SK-N-SH (cell line): ENCODE measurements at regions not wholly inside any gene's neighbourhood (a gene's known extent, or its start where the extent isn't known, plus 50 kb on each side); places are given as distances from the start of the nearest gene placed in this dataset.

Source experiments
- CTCF ChIP-seq: fragments of 200-600 bp; sonication (generic); IDR thresholded peaks from 2 replicates; pipeline ENCODE4 v1.6.1; 2017; ENCODE audit warnings: antibody characterized with exemption, mild to moderate bottlenecking, moderate library complexity
- ELF1 ChIP-seq: IDR thresholded peaks from 2 replicates; pipeline ENCODE4 v1.4.0; 2012
- EP300 ChIP-seq, 2 experiments: IDR thresholded peaks; 2 replicates each; pipeline versions ENCODE4 v1.4.0 to v1.6.1; 2012; ENCODE audit warnings: borderline replicate concordance in 1 of 2, low read depth in 1 of 2, low read length in 1 of 2
- EZH2phosphoT487 ChIP-seq: fragments of 200-600 bp; sonication (generic); IDR thresholded peaks from 2 replicates; pipeline ENCODE4 v1.6.1; 2017; ENCODE audit warnings: low read depth, mixed run types, mild to moderate bottlenecking, antibody characterized with exemption, moderate library complexity, borderline replicate concordance
- FOXJ3 ChIP-seq: sonication (generic); formaldehyde crosslinking; IDR thresholded peaks from 2 replicates; pipeline ENCODE4 v1.5.1; 2020; ENCODE audit warnings: mild to moderate bottlenecking, missing genetic modification reagents
- GABPA ChIP-seq: IDR thresholded peaks from 2 replicates; pipeline ENCODE4 v1.4.0; 2012; ENCODE audit warnings: low read depth, mild to moderate bottlenecking
- GATA2 ChIP-seq: sonication (generic); formaldehyde crosslinking; IDR thresholded peaks from 2 replicates; pipeline ENCODE4 v1.5.0; 2020; ENCODE audit warnings: mild to moderate bottlenecking, missing genetic modification reagents
- MXI1 ChIP-seq: IDR thresholded peaks from 2 replicates; pipeline ENCODE4 v1.6.1; 2012; ENCODE audit warnings: mild to moderate bottlenecking, low read depth, low read length, improper control_type of control experiment
- POLR2AphosphoS5 ChIP-seq: IDR thresholded peaks from 2 replicates; pipeline ENCODE4 v1.6.1; 2012; ENCODE audit warnings: low read depth, low read length
- SMC3 ChIP-seq: IDR thresholded peaks from 2 replicates; pipeline ENCODE4 v1.6.1; 2012; ENCODE audit warnings: low read depth, low read length, improper control_type of control experiment
- USF1 ChIP-seq: IDR thresholded peaks from 2 replicates; pipeline ENCODE4 v1.4.0; 2012; ENCODE audit warnings: low read depth, borderline replicate concordance
- USF2 ChIP-seq: fragments of 150-350 bp; IDR thresholded peaks from 2 replicates; pipeline ENCODE4 v1.6.1; 2017; ENCODE audit warnings: antibody characterized with exemption, low read length, low read depth, borderline replicate concordance
- YY1 ChIP-seq: IDR thresholded peaks from 2 replicates; pipeline ENCODE4 v1.4.0; 2012; ENCODE audit warnings: low read depth, mild to moderate bottlenecking
- ZBTB33 ChIP-seq: IDR thresholded peaks from 2 replicates; pipeline ENCODE4 v1.4.0; 2012; ENCODE audit warnings: low read depth, borderline replicate concordance

- TF ChIP-seq GABPA: no peak
- no peak for TF ChIP-seq CTCF
- TF ChIP-seq EP300 (IDR thresholded peaks at IDR 0.05; ENCODE audit: borderline replicate concordance in 1 of 2, low read depth in 1 of 2, low read length in 1 of 2): no peak
- TF ChIP-seq YY1: no peak
- no peak for TF ChIP-seq ELF1
- no peak for TF ChIP-seq MXI1
- TF ChIP-seq USF1: no peak
- no peak for TF ChIP-seq GATA2 (CRISPR knock-in tag)
- no peak for TF ChIP-seq FOXJ3
- no peak for TF ChIP-seq POLR2AphosphoS5
- TF ChIP-seq SMC3: no peak
- TF ChIP-seq ZBTB33: no peak
- TF ChIP-seq USF2: no peak
- TF ChIP-seq EZH2phosphoT487: no peak
These were observed 879.9 kb downstream of the ARAP2 start for GRCh38 chr4:35364321-35364870.
